Astrocyte (in vitro differentiated cells and primary cell): ENCODE measurements at regions not wholly inside any gene's neighbourhood (a gene's known extent, or its start where the extent isn't known, plus 50 kb on each side); places are given as distances from the start of the nearest gene placed in this dataset.

Source experiments
- DNase-seq: peaks from one replicate; pipeline ENCODE4 v3.0.0-alpha.2; 2010; ENCODE audit warnings: low read depth
- FAIRE-seq: peaks from 2 replicates; lab custom pipeline; 2011; peaks lifted over from hg19 to GRCh38; lab: Jason Lieb, UNC
- H2AFZ ChIP-seq: 2 replicates; pipeline ENCODE4 v1.6.0; 2012; ENCODE audit warnings: low read depth, low read length, inconsistent platforms
- H3K27ac ChIP-seq: 2 replicates; pipeline ENCODE4 v1.5.1; 2011; ENCODE audit warnings: low read depth, low read length, inconsistent platforms
- H3K27me3 ChIP-seq: 2 replicates; pipeline ENCODE4 v1.6.0; 2011; ENCODE audit warnings: low read length, inconsistent platforms; ENCODE audit not compliant: insufficient read depth
- H3K36me3 ChIP-seq: 2 replicates; pipeline ENCODE4 v1.5.1; 2011; ENCODE audit warnings: low read length, inconsistent platforms; ENCODE audit not compliant: insufficient read depth
- H3K4me1 ChIP-seq: 2 replicates; pipeline ENCODE4 v1.5.1; 2011; ENCODE audit warnings: low read length, inconsistent platforms; ENCODE audit not compliant: insufficient read depth
- H3K4me2 ChIP-seq: 2 replicates; pipeline ENCODE4 v1.6.0; 2012; ENCODE audit warnings: low read length, inconsistent platforms
- H3K4me3 ChIP-seq: 2 replicates; pipeline ENCODE4 v1.5.1; 2011; ENCODE audit warnings: low read depth, mild to moderate bottlenecking, low read length, inconsistent platforms; ENCODE audit not compliant: insufficient read depth
- H3K79me2 ChIP-seq: 2 replicates; pipeline ENCODE4 v1.6.0; 2012; ENCODE audit warnings: mild to moderate bottlenecking, low read length, inconsistent platforms; ENCODE audit not compliant: insufficient read depth
- H3K9ac ChIP-seq: 2 replicates; pipeline ENCODE4 v1.6.0; 2012; ENCODE audit warnings: mild to moderate bottlenecking, low read length, inconsistent platforms
- H3K9me3 ChIP-seq: 2 replicates; pipeline ENCODE4 v1.5.1; 2012; ENCODE audit warnings: low read depth, mild to moderate bottlenecking, low read length, inconsistent platforms; ENCODE audit not compliant: insufficient read depth
- H4K20me1 ChIP-seq: 2 replicates; pipeline ENCODE4 v1.6.0; 2012; ENCODE audit warnings: low read length, inconsistent platforms; ENCODE audit not compliant: insufficient read depth
- H3K27ac Mint-ChIP-seq: one replicate; pipeline ENCODE4 v1.8.0; 2021; ENCODE audit warnings: mild to moderate bottlenecking, mixed read lengths; ENCODE audit not compliant: unreplicated experiment
- H3K27me3 Mint-ChIP-seq: one replicate; pipeline ENCODE4 v1.8.0; 2021; ENCODE audit warnings: low read depth, mixed read lengths; ENCODE audit not compliant: unreplicated experiment
- H3K36me3 Mint-ChIP-seq: one replicate; pipeline ENCODE4 v1.8.0; 2021; ENCODE audit warnings: low read depth, mixed read lengths; ENCODE audit not compliant: unreplicated experiment
- H3K4me1 Mint-ChIP-seq: one replicate; pipeline ENCODE4 v1.8.0; 2021; ENCODE audit warnings: low read depth, mixed read lengths; ENCODE audit not compliant: unreplicated experiment
- H3K4me3 Mint-ChIP-seq: one replicate; pipeline ENCODE4 v1.8.0; 2021; ENCODE audit warnings: mild to moderate bottlenecking, moderate library complexity, mixed read lengths; ENCODE audit not compliant: unreplicated experiment
- H3K9me3 Mint-ChIP-seq: one replicate; pipeline ENCODE4 v1.8.0; 2021; ENCODE audit warnings: mild to moderate bottlenecking, mixed read lengths; ENCODE audit not compliant: unreplicated experiment
- EZH2 ChIP-seq: IDR thresholded peaks from 2 replicates; pipeline ENCODE4 v1.6.1; 2012; ENCODE audit warnings: mild to moderate bottlenecking, low read length, inconsistent platforms; ENCODE audit not compliant: insufficient read depth
- TF ChIP-seq, protein P1 (sequence below): IDR thresholded peaks from 2 replicates; pipeline ENCODE4 v1.5.1; 2011; ENCODE audit warnings: low read depth, mild to moderate bottlenecking, inconsistent platforms, low read length, moderate library complexity; ENCODE audit not compliant: insufficient read depth

DNA sequence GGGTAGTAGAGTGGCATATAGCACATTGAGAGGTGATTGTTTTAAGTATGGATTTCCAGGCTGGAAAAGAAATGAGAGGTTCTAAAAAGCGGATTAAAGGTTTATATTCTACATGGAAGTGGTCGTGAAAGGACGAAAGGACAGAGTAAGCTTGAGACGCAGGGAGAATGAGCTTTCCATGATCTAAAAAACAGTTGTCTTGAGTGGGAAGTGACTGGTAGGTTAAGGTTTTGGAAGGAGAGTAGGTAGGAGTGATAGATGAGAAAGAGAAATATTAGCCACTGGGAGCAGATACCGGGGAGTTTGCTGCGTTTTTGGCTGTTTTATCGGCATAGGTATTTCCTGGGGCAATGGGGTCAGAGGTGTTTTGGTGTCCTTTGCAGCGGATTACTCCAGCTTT lies 750.6 kb upstream of the ADGRB3 start:
- Histone ChIP-seq H3K36me3 (no peaks in the 10 kb centered on the region), H4K20me1 (no peaks in the 10 kb centered on the region), H3K4me3 (no peak overlapping the region), H3K27me3 (no peaks in the 10 kb centered on the region), H3K9ac (no peak overlapping the region), H2AFZ (no peak overlapping the region), H3K27ac (no peak overlapping the region), H3K4me1 (peaks cover 6% of the 10 kb centered on the region), H3K4me2 (no peak overlapping the region), H3K79me2 (no peaks in the 10 kb centered on the region), H3K9me3 (no peaks in the 10 kb centered on the region)
- FAIRE-seq, result no peak
- Mint-ChIP-seq H3K4me3 (no peak overlapping the region), H3K27ac (no peak overlapping the region), H3K4me1 (peaks cover 8% of the 10 kb centered on the region), H3K9me3 (no peaks in the 10 kb centered on the region), H3K36me3 (no peaks in the 10 kb centered on the region), H3K27me3 (no peaks in the 10 kb centered on the region)
- DNase-seq, result no peak
- TF ChIP-seq, protein P1, sequence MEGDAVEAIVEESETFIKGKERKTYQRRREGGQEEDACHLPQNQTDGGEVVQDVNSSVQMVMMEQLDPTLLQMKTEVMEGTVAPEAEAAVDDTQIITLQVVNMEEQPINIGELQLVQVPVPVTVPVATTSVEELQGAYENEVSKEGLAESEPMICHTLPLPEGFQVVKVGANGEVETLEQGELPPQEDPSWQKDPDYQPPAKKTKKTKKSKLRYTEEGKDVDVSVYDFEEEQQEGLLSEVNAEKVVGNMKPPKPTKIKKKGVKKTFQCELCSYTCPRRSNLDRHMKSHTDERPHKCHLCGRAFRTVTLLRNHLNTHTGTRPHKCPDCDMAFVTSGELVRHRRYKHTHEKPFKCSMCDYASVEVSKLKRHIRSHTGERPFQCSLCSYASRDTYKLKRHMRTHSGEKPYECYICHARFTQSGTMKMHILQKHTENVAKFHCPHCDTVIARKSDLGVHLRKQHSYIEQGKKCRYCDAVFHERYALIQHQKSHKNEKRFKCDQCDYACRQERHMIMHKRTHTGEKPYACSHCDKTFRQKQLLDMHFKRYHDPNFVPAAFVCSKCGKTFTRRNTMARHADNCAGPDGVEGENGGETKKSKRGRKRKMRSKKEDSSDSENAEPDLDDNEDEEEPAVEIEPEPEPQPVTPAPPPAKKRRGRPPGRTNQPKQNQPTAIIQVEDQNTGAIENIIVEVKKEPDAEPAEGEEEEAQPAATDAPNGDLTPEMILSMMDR, result no peak
- no peak for TF ChIP-seq EZH2

DNA sequence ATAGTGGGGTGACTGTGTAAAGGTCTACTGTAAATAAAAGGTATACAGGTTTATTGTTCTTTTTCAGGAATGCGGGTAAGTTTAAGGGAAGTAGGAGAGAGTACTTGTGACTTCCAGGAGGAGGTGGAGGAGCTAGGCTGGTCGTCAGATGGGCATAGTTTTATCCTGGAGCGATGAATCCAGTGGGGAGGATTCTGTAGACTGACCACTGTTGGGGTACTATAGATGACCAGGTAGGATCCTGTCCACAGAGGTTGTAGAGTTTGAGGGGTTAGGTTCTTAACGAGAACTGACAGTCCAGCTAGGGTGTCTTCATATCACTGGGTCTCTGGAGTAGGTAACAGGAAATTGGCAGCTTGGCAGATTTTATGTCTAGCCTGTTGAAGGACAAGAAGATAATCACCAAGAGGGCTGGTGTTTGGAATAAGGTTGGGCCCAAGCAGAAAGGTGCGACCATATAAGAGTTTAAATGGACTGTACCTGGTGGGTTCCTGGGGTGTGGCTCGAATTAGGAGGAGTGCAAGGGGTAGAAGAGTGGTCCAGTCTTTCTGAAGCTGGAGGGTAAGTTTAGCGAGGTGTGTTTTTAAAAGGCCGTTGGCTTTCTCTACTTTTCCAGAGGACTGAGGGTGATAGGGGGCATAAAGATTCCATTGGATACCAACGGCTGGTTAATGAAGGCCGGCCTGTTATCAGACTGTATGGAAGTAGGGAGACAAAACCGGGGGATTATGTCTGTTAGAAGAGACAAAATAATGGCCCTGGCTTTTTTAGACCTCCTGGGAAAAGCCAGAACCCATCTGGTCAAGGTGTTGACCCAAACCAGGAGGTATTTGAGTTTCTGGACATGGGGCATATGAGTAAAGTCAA lies 751.3 kb upstream of the ADGRB3 start:
- Histone ChIP-seq H3K4me2 (no peak overlapping the region), H3K36me3 (no peaks in the 10 kb centered on the region), H3K4me3 (no peak overlapping the region), H3K4me1 (peaks cover 6% of the 10 kb centered on the region), H3K9ac (no peak overlapping the region), H3K9me3 (no peaks in the 10 kb centered on the region), H3K79me2 (no peaks in the 10 kb centered on the region), H2AFZ (no peak overlapping the region), H3K27ac (no peak overlapping the region), H3K27me3 (no peaks in the 10 kb centered on the region), H4K20me1 (no peaks in the 10 kb centered on the region)
- Mint-ChIP-seq H3K36me3 (no peaks in the 10 kb centered on the region), H3K9me3 (no peaks in the 10 kb centered on the region), H3K27ac (no peak overlapping the region), H3K27me3 (no peaks in the 10 kb centered on the region), H3K4me3 (no peak overlapping the region), H3K4me1 (peaks cover under 1% of the 10 kb centered on the region)
- FAIRE-seq (no peak), DNase-seq (no peak)
- no peak for TF ChIP-seq EZH2
- TF ChIP-seq, protein P1, result no peak
